GM06990 (cell line): ENCODE measurements at regions not wholly inside any gene's neighbourhood (a gene's known extent, or its start where the extent isn't known, plus 50 kb on each side); places are given as distances from the start of the nearest gene placed in this dataset.

Source experiments
- DNase-seq: peaks from one replicate; pipeline ENCODE4 v3.0.0-alpha.2; 2011; ENCODE audit not compliant: insufficient read length; ENCODE audit errors: extremely low read depth
- H3K27me3 ChIP-seq: replicated peaks from 2 replicates; pipeline ENCODE4 v1.6.0; 2011; ENCODE audit warnings: low read length; ENCODE audit not compliant: control insufficient read depth, insufficient read depth
- H3K36me3 ChIP-seq: 2 replicates; pipeline ENCODE4 v1.5.1; 2011; ENCODE audit warnings: low read length; ENCODE audit not compliant: control insufficient read depth, insufficient read depth
- H3K4me3 ChIP-seq: replicated peaks from 2 replicates; pipeline ENCODE4 v1.5.1; 2011; ENCODE audit warnings: low read depth, mild to moderate bottlenecking, control low read depth, low read length
- TF ChIP-seq, protein P1 (sequence below): IDR thresholded peaks from 2 replicates; pipeline ENCODE4 v1.5.1; 2011; ENCODE audit warnings: low read length, control low read depth, mild to moderate bottlenecking, inconsistent platforms; ENCODE audit not compliant: insufficient read depth, poor library complexity, severe bottlenecking

DNA sequence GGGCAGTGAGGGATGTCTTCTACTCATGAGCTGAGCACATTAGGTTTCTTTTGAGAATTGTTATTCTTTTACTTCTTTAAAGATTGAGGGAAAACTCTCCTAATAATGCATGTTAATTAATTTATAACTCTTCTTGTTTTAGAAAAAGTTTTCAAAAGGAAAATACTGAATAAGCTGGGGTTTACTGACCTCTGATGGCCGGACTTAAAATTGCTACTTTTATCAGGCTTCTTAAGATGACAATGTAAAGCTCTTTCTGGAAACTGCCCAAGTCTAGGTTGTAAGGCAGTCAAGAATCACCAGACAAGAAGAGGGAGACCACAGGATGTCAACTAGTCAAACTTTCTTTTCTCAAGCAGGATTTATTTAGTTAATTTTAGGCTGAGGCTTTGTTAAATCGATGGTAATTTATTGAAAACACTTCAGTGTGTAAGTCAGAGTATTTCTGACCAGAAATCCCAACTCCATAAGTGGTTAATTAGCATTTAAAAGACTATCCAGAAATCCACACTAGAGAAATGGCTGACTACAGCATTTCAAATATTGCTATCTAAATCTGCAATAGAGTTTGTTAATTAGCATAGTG is 82.1 kb downstream of the AVPR1A start:
- Histone ChIP-seq H3K27me3 (no peaks in the 10 kb centered on the region), H3K36me3 (no peaks in the 10 kb centered on the region), H3K4me3 (no peak overlapping the region)
- DNase-seq, result no peak
- TF ChIP-seq, protein P1, sequence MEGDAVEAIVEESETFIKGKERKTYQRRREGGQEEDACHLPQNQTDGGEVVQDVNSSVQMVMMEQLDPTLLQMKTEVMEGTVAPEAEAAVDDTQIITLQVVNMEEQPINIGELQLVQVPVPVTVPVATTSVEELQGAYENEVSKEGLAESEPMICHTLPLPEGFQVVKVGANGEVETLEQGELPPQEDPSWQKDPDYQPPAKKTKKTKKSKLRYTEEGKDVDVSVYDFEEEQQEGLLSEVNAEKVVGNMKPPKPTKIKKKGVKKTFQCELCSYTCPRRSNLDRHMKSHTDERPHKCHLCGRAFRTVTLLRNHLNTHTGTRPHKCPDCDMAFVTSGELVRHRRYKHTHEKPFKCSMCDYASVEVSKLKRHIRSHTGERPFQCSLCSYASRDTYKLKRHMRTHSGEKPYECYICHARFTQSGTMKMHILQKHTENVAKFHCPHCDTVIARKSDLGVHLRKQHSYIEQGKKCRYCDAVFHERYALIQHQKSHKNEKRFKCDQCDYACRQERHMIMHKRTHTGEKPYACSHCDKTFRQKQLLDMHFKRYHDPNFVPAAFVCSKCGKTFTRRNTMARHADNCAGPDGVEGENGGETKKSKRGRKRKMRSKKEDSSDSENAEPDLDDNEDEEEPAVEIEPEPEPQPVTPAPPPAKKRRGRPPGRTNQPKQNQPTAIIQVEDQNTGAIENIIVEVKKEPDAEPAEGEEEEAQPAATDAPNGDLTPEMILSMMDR, result peak; percentile 61

DNA sequence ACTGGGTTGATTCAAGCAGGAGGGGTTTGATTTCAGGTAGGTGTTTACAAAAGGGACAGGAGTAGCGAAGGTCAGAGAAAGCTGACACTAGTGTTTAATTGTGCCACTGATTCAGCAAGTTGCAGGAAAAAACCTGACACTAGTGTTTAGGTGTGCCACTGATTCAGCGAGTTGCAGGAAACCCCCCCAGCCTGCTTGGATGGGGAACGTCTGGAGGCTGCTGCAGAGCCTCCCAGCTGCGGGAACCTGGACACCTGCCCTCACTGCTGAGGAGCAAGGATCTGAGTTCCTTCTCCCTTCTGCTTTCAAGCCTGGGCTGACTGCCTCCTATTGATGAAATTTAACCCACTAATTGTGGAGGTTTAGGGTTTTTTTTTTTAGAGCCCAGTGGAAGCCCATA is 84.2 kb downstream of the AVPR1A start:
- Histone ChIP-seq H3K27me3 (no peaks in the 10 kb centered on the region), H3K36me3 (no peaks in the 10 kb centered on the region), H3K4me3 (no peak overlapping the region)
- no peak for DNase-seq
- TF ChIP-seq, protein P1, result no peak

DNA sequence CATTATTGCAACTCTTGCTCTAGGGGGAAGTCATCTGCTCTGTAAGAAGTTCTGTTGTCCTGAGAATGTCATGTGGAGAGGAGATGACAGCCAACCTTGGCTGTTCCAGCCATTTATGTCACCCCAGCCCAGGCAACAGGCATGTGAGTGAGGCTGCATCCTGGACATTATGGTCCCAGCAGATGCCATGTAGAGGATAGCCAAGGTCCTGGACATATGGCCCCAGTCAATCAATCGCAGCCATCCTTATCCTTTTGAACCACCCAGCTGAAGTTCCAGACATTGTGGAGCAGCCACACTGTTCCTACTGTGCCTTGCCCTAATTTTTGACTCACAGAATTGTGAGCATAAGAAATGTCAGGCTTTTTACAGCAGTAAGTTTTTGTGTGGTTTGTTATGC is 84.9 kb downstream of the AVPR1A start:
- Histone ChIP-seq H3K27me3 (no peaks in the 10 kb centered on the region), H3K4me3 (no peak overlapping the region), H3K36me3 (no peaks in the 10 kb centered on the region)
- TF ChIP-seq, protein P1, result no peak
- DNase-seq, result no peak

DNA sequence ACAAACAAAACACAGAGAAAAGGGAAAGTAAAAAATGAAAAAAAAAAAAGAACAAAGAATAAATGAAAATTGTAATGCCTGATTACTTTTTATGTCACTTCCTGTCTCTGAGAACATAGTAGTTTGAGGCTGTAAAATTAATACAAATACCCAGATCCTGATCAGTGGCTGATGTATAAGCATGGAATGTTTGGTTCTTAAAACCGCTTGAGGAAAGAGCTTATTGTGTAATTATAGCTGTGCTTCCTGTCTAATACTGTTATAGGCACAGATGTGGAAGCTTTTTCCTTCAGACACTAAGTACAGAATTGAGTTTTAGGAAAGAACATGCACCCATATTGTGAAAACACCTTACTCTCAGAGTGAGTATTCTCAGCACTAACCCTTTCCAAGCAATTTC is 86.9 kb downstream of the AVPR1A start:
- TF ChIP-seq, protein P1, result no peak
- Histone ChIP-seq H3K36me3 (no peaks in the 10 kb centered on the region), H3K4me3 (no peak overlapping the region), H3K27me3 (no peaks in the 10 kb centered on the region)
- DNase-seq, result no peak

DNA sequence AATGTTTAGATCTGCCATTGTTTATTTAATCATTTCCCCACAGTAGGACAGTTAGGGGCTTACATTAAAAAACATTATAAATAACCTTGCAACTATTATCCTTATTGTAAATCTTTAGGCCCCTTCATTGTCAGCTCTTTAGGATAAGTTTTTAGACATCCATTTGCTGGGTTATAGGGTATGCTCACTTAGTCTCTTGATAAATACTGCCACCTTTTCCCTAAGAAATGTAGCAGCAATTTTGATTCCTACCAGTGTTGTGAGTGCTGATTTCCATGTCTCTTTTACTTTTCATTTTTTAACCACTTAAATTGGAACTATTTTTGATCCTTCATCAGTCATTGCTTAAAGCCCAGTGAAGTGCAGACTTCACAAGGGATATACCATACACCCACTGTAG is 94.4 kb downstream of the AVPR1A start:
- DNase-seq, result no peak
- H3K27me3 ChIP-seq, result no peaks in the 10 kb centered on the region
- H3K36me3 ChIP-seq, result no peaks in the 10 kb centered on the region
- TF ChIP-seq, protein P1, result no peak
- no peak overlapping the region for H3K4me3 ChIP-seq

DNA sequence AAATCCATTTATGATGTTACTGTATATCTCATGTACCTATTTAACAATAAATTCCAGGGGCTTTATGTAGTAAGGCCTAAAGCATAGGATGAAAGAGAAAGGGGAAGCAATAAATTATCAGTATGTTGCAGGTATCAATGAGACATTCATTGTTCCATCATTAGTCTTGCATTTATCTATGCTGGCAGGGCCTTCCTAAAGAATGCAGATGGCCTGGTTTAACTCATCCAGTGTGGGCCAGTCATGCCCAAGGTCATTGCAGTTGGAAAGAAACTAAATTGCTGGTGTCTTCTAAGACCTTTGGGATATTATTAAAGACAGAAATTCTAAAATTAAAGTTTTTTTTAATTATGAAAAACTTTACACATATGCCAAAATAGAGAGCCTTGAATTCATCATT is 98.3 kb downstream of the AVPR1A start:
- Histone ChIP-seq H3K36me3 (no peaks in the 10 kb centered on the region), H3K27me3 (no peaks in the 10 kb centered on the region), H3K4me3 (no peak overlapping the region)
- no peak for DNase-seq
- TF ChIP-seq, protein P1, result no peak
